SH-SY5Y (cell line): ENCODE measurements at regions not wholly inside any gene's neighbourhood (a gene's known extent, or its start where the extent isn't known, plus 50 kb on each side); places are given as distances from the start of the nearest gene placed in this dataset.

ENCODE experiments used
- GATA2 ChIP-seq: IDR thresholded peaks from 2 replicates; pipeline ENCODE4 v1.6.1; 2011; ENCODE audit warnings: mild to moderate bottlenecking, low read depth, low read length
- GATA3 ChIP-seq: IDR thresholded peaks from 2 replicates; pipeline ENCODE4 v1.6.1; 2011; ENCODE audit warnings: low read depth, mild to moderate bottlenecking, low read length, moderate library complexity

GRCh38 chr20:36824142-36824940 is 50.8 kb upstream of the DSN1 start:
- TF ChIP-seq GATA3 (no peak), GATA2 (no peak)

- TF ChIP-seq GATA2 (peak; percentile 61; the same call in 1 of the 2 replicates), GATA3 (no peak)
Measured at GRCh38 chr20:36825385-36826104, 50.4 kb upstream of the TLDC2 start.
